B cell (primary cell): ENCODE measurements at regions not wholly inside any gene's neighbourhood (a gene's known extent, or its start where the extent isn't known, plus 50 kb on each side); places are given as distances from the start of the nearest gene placed in this dataset.

Experiments
- ATAC-seq: fragments of 200-7000 bp; cut with Tn5 transposase; one replicate; pipeline ENCODE4 v1.10.0; 2021; ENCODE audit warnings: low read depth, mild to moderate bottlenecking, moderate number of reproducible peaks, moderate library complexity
- CTCF ChIA-PET: fragments of 350-600 bp; sonication (Branson Sonifier 250); formaldehyde crosslinking; loops from one replicate; lab custom pipeline; 2021; ENCODE audit warnings: antibody characterized with exemption, inconsistent platforms; lab: Charles Lee
- POLR2A ChIA-PET: fragments of 350-600 bp; sonication (Branson Sonifier 250); formaldehyde crosslinking; loops from one replicate; lab custom pipeline; 2021; ENCODE audit warnings: antibody characterized with exemption; lab: Charles Lee
- DNase-seq: peaks from one replicate; pipeline ENCODE4 v3.0.0; 2013
- H2AFZ ChIP-seq: 2 replicates; pipeline ENCODE4 v1.6.1; 2012; ENCODE audit warnings: mild to moderate bottlenecking, low read depth, low read length; ENCODE audit not compliant: insufficient read depth, poor library complexity, severe bottlenecking
- H3K27ac ChIP-seq, 2 donors: 1 replicate in 1 of 2; 2 replicates in 1 of 2; pipeline ENCODE4 v1.5.1; 2012 to 2013; ENCODE audit warnings: low read length in 2 of 2, mild to moderate bottlenecking in 2 of 2, moderate library complexity in 1 of 2
- H3K27me3 ChIP-seq, 4 experiments: fragments of 200-600 bp in 1 of 4; sonication (generic) in 1 of 4; replicated peaks in 1 of 4; 1 replicate in 2 of 4; 2 replicates in 2 of 4; pipeline versions ENCODE4 v1.6.1 to v1.7.0; 2013 to 2016; ENCODE audit warnings: low read length in 3 of 4, mild to moderate bottlenecking in 2 of 4, mixed read lengths in 1 of 4, moderate library complexity in 1 of 4; ENCODE audit not compliant: insufficient read depth in 4 of 4, control insufficient read depth in 3 of 4; ENCODE audit errors: control extremely low read depth in 1 of 4
- H3K36me3 ChIP-seq, 2 experiments: replicated peaks in 1 of 2; 1 replicate in 1 of 2; 2 replicates in 1 of 2; pipeline versions ENCODE4 v1.6.1 to v1.7.1; 2013; ENCODE audit warnings: low read length in 1 of 2; ENCODE audit not compliant: insufficient read depth in 2 of 2, control insufficient read depth in 1 of 2; ENCODE audit errors: control extremely low read depth in 1 of 2, extremely low read depth in 1 of 2
- H3K4me1 ChIP-seq, 2 donors: fragments of 200-600 bp in 1 of 2; sonication (generic) in 1 of 2; 1 replicate in 1 of 2; 2 replicates in 1 of 2; pipeline versions ENCODE4 v1.5.1 to v1.6.1; 2013 to 2017; ENCODE audit warnings: low read length in 2 of 2; ENCODE audit not compliant: control insufficient read depth in 2 of 2, insufficient read depth in 2 of 2
- H3K4me2 ChIP-seq: replicated peaks from 2 replicates; pipeline ENCODE3; 2012; ENCODE audit warnings: mild to moderate bottlenecking, low read depth, low read length; ENCODE audit not compliant: poor library complexity, severe bottlenecking
- H3K4me3 ChIP-seq, 5 experiments: fragments of 200-600 bp in 1 of 5; sonication (generic) in 1 of 5; 1 replicate in 3 of 5; 2 replicates in 2 of 5; pipeline versions ENCODE4 v1.5.1 to v1.7.0; 2011 to 2016; ENCODE audit warnings: low read length in 4 of 5, mild to moderate bottlenecking in 4 of 5, low read depth in 2 of 5, control low read depth in 1 of 5, moderate library complexity in 1 of 5; ENCODE audit not compliant: insufficient read depth in 1 of 5; ENCODE audit errors: control extremely low read depth in 1 of 5, extremely low read depth in 1 of 5
- H3K79me2 ChIP-seq: fragments of 200-600 bp; sonication (generic); one replicate; pipeline ENCODE4 v1.6.0; 2016; ENCODE audit warnings: low read length; ENCODE audit not compliant: control insufficient read depth, insufficient read depth
- H3K9ac ChIP-seq: fragments of 200-600 bp; sonication (generic); 2 replicates; pipeline ENCODE4 v1.6.1; 2017; ENCODE audit warnings: mild to moderate bottlenecking, low read length, moderate library complexity
- H3K9me3 ChIP-seq, 3 donors: one replicate each; pipeline versions ENCODE4 v1.6.1 to v1.7.1; 2013; ENCODE audit warnings: low read length in 2 of 3; ENCODE audit not compliant: control insufficient read depth in 2 of 3, insufficient read depth in 1 of 3; ENCODE audit errors: control extremely low read depth in 1 of 3
- H4K20me1 ChIP-seq: 2 replicates; pipeline ENCODE4 v1.6.0; 2012; ENCODE audit warnings: mild to moderate bottlenecking, low read length; ENCODE audit not compliant: insufficient read depth, control insufficient read depth, poor library complexity, severe bottlenecking
- H3K27ac Mint-ChIP-seq: one replicate; pipeline ENCODE4 v1.8.0; 2021; ENCODE audit warnings: mixed read lengths
- H3K27me3 Mint-ChIP-seq: one replicate; pipeline ENCODE4 v1.8.0; 2021; ENCODE audit warnings: mixed read lengths
- H3K4me1 Mint-ChIP-seq: one replicate; pipeline ENCODE4 v1.8.0; 2021; ENCODE audit warnings: mixed read lengths
- H3K4me3 Mint-ChIP-seq: one replicate; pipeline ENCODE4 v1.8.0; 2021; ENCODE audit warnings: mixed read lengths
- H3K9me3 Mint-ChIP-seq: one replicate; pipeline ENCODE4 v1.8.0; 2022; ENCODE audit warnings: mixed read lengths; ENCODE audit not compliant: insufficient read depth
- EZH2 ChIP-seq: IDR thresholded peaks from 2 replicates; pipeline ENCODE4 v1.6.1; 2012; ENCODE audit warnings: borderline replicate concordance, low read depth, mild to moderate bottlenecking, moderate library complexity, low read length; ENCODE audit not compliant: insufficient read depth, poor library complexity, severe bottlenecking
- WGBS: methylation state at CpG from one replicate; pipeline ENCODE4 v1.1.5; 2013; ENCODE audit warnings: missing lambda C conversion rate; ENCODE audit not compliant: insufficient coverage; 5-methylcytosine and 5-hydroxymethylcytosine counted together
- intact Hi-C: fragments of 100-400 bp; cut with micrococcal nuclease; formaldehyde crosslinking; loops from one replicate; pipeline ENCODE4 v1.10.0; 2022
- TF ChIP-seq, protein P1 (sequence below): fragments of 200-600 bp; IDR thresholded peaks from one replicate; pipeline ENCODE4 v1.8.0; 2022; ENCODE audit warnings: antibody characterized with exemption, mild to moderate bottlenecking

- Histone ChIP-seq H3K9ac (no peak overlapping the region), H3K4me3 (no peak overlapping the region), H3K79me2 (no peaks in the 10 kb centered on the region), H3K36me3 (no peaks in the 10 kb centered on the region), H3K27me3 (no peaks in the 10 kb centered on the region), H3K4me2 (no peak overlapping the region), H2AFZ (no peak overlapping the region), H3K9me3 (peaks cover 0 to 3% (median 2%) of the 10 kb centered on the region in 3 donors), H3K4me1 (no peaks in the 10 kb centered on the region), H3K27ac (no peak overlapping the region), H4K20me1 (no peaks in the 10 kb centered on the region)
- WGBS, result 100% methylated on average over 1 of the region's 3 CpGs
- no peak for ATAC-seq
- no peak for TF ChIP-seq EZH2
- TF ChIP-seq, protein P1, sequence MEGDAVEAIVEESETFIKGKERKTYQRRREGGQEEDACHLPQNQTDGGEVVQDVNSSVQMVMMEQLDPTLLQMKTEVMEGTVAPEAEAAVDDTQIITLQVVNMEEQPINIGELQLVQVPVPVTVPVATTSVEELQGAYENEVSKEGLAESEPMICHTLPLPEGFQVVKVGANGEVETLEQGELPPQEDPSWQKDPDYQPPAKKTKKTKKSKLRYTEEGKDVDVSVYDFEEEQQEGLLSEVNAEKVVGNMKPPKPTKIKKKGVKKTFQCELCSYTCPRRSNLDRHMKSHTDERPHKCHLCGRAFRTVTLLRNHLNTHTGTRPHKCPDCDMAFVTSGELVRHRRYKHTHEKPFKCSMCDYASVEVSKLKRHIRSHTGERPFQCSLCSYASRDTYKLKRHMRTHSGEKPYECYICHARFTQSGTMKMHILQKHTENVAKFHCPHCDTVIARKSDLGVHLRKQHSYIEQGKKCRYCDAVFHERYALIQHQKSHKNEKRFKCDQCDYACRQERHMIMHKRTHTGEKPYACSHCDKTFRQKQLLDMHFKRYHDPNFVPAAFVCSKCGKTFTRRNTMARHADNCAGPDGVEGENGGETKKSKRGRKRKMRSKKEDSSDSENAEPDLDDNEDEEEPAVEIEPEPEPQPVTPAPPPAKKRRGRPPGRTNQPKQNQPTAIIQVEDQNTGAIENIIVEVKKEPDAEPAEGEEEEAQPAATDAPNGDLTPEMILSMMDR, result no peak
- Mint-ChIP-seq H3K4me1 (peaks cover 10% of the 10 kb centered on the region), H3K4me3 (no peak overlapping the region), H3K27me3 (no peaks in the 10 kb centered on the region), H3K27ac (no peak overlapping the region), H3K9me3 (peaks cover 2% of the 10 kb centered on the region)
- intact Hi-C loops, result no loop called here
- no peak for DNase-seq
- POLR2A ChIA-PET, result no interaction called here
- CTCF ChIA-PET, result no interaction called here
Observed at GRCh38 chr3:6714962-6715361, 146.0 kb upstream of the GRM7 start.

DNA sequence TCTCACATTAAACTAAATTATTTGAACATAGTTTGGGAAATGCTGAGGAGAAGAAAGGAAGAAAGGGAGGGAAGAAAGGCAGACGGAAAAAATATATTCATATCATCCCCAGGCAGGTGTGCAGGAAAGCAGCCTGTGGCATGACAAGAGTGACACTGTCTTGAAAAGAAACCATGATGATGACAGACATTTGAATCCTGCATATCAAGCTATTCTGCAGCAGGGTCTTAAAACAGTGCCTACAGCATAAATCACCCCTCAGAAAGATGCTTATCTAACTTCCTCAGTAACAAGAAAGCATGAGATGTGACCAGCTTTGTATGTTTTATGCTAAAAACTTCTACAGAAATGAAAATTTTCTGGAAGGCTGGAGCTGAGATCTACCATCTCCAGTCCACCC lies 144.5 kb upstream of the GRM7 start:
- H3K4me1 ChIP-seq, result no peaks in the 10 kb centered on the region
- TF ChIP-seq EZH2, result no peak
- TF ChIP-seq, protein P1, result no peak
- H3K4me3 ChIP-seq, result no peak overlapping the region
- no peak overlapping the region for H3K27ac ChIP-seq
- Mint-ChIP-seq H3K27ac (no peak overlapping the region), H3K4me3 (no peak overlapping the region), H3K9me3 (peaks cover 4% of the 10 kb centered on the region), H3K4me1 (peaks cover 10% of the 10 kb centered on the region), H3K27me3 (no peaks in the 10 kb centered on the region)
- no peak for DNase-seq
- no peak for ATAC-seq
- H2AFZ ChIP-seq, result no peak overlapping the region
- POLR2A ChIA-PET, result no interaction called here
- no peaks in the 10 kb centered on the region for H3K79me2 ChIP-seq
- intact Hi-C loops, result no loop called here
- no CpG with 5 or more reads among the region's 1 CpG for WGBS
- peaks cover 0 to 3% (median 2%) of the 10 kb centered on the region in 3 donors for H3K9me3 ChIP-seq
- H3K4me2 ChIP-seq, result no peak overlapping the region
- H4K20me1 ChIP-seq, result no peaks in the 10 kb centered on the region
- H3K9ac ChIP-seq, result no peak overlapping the region
- H3K36me3 ChIP-seq, result no peaks in the 10 kb centered on the region
- H3K27me3 ChIP-seq, result no peaks in the 10 kb centered on the region
- CTCF ChIA-PET, result no interaction called here
